M059J (cell line): ENCODE measurements at regions not wholly inside any gene's neighbourhood (a gene's known extent, or its start where the extent isn't known, plus 50 kb on each side); places are given as distances from the start of the nearest gene placed in this dataset.
A peak's percentile ranks its signal among the peaks of the same experiment; 100 is the strongest.

Source experiments
- DNase-seq: peaks from one replicate; pipeline ENCODE4 v3.0.0-alpha.2; 2012; ENCODE audit warnings: low read depth

DNA sequence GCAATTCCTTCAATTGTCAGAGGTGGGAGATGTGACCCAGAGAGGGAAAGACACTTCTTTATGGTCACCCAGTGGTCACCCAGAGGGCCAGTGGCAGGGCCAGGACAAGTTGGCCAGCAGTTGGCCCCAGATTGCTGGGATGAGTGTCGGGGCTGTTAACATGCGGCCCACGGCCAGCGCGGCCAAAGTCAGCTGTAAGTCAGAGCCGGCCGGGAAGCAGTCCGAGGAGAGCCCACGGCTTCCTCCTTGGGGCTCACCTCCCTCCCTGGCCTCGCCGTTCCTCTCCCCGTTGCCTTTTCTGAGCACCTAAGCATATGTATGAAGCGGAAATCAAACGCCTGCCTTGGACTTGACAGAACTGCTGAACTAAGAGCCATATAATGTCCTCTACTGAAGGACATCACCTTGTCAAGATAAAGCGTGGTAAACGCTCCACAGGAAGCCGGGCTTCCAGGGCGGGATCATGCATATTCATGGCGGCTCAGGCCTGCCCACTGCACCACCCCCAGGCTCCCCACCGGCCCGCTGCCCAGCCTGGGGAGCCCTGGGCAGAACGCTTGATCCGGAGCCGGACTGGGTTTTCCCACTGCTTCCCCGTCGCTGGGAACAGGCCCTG lies 245.4 kb upstream of the POU3F1 start:
- no peak for DNase-seq

GRCh38 chr1:38291336-38291735 lies 244.7 kb upstream of the POU3F1 start:
- DNase-seq: no peak

- DNase-seq: no peak
Observed at GRCh38 chr1:38289034-38289433, 242.4 kb upstream of the POU3F1 start.

GRCh38 chr1:38287547-38287946 lies 241.0 kb upstream of the POU3F1 start:
- no peak for DNase-seq

DNA sequence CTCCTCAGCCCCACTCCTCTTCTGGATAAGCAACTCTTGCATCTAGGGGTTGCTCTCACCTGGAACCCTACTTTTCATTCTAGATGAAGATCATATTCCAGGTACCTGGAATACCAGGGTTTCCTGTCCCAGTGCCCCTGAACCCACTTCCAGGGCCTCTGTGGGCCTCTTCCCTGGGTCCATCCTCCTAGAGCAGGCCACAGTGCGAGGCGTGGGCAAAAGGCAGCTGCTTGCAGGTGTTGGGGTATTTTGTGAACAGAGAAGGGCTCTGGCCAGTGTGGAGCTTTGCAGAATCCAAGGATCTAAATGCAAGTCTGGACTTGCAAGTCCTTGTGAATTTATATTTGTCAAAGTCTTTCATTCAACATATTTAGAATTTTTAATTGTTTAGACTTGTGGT lies 240.4 kb upstream of the POU3F1 start:
- DNase-seq: no peak

GRCh38 chr1:38285807-38286530 lies 239.4 kb upstream of the POU3F1 start:
- no peak for DNase-seq

DNA sequence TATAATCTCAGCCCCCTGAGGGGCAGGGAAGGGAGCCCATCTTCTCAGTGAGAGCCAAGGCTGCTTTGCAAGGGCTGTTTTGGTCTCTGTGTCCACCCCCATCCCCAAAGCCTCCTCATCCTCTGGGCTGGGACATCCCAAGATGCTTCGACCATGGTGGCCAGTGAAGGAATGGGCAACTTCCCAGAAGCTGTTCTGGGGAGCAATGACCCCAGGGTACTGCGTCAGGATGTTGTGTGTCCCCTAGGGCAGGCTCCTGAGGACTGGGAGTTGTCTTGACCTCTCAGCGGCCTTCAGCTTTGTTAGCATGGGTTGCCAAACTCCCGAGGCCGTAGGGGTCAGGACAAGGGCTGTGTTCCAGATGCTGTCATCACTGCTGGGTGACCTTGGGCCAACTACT lies 238.4 kb upstream of the POU3F1 start:
- no peak for DNase-seq

DNA sequence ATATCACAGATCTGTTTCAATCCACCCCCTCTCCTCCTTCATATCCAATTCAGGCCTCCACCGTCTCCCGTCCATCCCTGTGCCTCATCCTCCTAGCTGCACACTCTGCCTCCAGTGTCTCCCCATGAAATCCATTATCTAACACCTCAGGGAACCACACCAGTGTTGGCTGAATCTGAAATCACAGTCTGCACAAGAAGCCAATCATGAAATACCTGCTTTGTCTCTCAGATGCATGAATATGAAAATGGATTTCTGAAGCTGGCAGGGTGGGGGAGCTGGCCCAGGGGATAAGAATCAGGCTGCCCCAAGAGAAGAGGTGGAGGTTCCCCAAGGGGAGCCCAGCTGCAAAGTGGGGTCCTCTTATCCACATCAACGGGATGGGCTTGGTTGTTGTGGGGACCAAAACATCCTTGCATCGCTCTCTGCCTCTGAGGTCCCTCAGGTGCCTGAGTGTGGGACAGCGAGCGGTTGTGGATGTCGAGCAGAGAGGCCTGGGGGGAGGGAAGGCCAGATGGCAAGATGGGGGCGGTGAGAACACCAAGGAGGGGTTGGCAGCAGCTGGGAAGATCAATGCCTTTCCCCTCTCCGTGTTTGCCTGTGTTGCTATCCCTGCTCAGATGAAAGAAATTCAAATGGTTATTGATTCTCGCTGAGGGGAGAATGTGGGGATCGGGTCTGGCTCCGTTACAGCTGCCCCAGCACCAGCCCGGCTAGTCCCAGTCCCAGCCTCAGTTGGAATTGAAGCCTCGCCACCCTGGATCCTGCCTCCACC lies 237.3 kb upstream of the POU3F1 start:
- no peak for DNase-seq

- DNase-seq: no peak
Observed at GRCh38 chr1:38279148-38279547, 232.6 kb upstream of the POU3F1 start.

GRCh38 chr1:38277646-38278045 lies 231.1 kb upstream of the POU3F1 start:
- DNase-seq: no peak

DNA sequence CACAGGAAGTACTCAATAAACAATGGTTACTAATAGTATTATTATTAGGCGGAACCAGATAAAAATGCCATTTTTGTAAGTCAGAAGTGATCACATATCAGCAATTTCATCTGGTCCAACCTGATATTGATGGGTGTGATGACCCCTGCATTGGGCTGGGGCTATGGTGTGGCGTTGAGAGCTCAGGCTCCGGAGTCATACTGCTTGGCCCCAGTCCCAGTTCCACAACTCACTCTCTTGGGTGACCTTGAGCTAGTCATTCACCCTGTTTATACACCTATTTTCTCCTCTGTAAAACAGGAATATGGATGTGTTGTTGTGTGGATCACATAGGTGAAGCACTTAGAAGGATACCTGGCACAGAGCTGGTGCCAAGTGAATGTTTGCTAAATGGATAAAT lies 229.4 kb upstream of the POU3F1 start:
- DNase-seq: no peak

DNA sequence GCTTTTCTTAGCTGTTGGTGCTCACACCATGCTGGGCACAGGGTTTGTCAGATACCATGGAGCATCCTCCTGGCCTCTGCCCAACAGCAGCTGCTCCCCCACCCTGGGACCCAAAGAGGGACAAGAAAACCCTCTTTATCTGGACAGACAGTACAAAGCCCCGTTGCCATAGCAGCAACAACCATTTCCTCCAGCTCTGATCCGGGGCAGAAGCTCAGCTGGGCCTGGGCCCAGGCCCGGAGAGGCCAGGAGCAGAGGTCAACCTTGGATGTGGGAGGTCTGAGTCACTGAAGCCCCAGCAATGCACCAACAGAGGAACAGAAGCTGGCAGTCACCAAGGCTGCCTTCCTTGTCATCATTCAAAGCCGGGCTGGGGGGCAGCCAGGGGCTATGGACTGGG lies 228.4 kb upstream of the POU3F1 start:
- peak; percentile 34 for DNase-seq

DNA sequence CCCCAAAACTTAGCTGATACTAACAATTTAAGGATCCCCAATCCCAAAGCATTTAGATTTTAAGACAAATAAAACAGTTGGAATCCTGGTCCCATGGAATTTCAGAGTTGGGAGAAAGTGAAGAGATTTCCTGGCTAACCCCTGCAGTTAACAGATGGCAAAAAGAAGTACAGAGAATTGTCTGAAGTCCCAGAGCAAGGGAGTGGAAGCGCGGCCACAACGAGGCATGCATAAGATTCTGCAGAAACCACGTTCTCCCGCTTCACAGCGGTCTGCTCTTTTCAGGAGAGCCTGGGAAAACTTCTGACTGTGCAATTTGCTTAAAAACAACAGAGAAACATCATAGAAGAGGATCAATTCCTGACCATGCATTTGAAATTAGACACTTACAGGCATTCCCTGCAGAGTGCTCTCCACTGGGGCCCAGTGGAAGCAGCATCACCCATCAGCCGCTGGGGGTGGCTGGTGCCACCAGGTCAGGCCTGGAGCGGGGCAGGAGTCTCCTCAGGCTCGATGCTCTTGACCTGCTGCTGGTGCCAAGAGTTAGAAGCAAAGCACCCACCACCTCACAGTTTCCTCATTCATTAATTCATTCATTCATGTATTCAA lies 226.7 kb upstream of the POU3F1 start:
- DNase-seq: no peak

DNA sequence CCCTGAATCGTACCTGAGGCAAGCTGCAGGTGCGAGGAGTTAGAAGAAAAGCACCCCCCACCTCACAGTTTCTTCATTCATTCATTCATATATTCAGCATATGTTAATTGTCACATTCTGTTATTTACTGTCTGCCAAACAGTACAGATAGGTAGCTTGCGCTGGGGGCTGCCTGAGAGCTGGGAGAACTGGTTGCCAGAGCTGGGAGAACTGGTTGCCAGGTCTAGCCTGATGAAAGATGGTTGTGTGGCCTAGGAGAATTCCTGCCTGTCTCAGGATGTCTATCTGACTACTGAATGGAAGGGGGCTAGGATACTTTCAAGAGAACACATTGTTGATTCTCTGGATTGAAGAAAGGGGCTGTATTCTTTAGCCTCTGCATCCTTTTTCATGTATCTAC lies 225.9 kb upstream of the POU3F1 start:
- DNase-seq: no peak

- no peak for DNase-seq
Observed at GRCh38 chr1:38270849-38271633, 224.4 kb upstream of the POU3F1 start.

DNA sequence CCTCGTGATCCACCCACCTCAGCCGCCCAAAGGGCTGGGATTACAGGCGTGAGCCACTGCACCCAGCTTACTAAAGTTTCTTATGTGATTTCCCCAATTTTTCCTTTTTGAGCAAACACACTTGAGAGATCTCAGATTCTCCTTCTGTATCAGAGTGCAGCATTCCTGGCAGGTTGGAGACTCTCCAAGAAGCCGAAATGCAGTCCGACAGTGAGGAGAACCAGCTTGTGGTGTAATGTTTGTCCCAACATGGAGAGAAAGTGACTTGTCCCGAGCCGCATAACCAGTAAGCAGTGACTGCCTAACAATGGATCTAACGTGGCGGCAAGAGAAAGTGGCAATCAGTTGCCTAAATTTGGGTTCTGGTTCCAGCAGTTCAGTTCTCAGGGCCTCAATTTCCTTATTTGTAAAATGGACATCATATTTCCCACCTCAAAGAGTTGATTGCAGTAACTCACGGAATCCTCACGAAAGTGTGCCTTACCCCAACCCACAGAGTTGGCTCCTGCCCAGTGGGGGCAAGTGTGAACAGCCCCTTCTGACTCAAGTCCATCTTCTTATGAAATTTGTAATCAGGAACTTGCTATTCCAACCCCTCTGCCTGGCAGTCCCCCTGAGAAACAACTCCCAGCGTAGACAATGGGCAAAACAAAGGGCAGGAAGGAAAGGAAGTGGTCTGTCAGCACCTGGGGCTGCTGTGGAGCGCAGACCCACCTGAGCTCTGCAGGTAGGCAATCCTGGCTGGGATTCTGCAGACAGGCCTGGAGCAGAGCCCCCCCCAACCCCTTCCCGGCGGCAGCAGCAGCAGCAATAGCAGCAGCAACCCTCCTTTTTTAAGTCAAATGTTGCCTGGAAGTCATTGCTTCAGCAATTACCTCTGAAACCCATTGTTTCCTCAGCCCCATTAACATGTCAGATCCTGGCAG lies 223.6 kb upstream of the POU3F1 start:
- no peak for DNase-seq

DNA sequence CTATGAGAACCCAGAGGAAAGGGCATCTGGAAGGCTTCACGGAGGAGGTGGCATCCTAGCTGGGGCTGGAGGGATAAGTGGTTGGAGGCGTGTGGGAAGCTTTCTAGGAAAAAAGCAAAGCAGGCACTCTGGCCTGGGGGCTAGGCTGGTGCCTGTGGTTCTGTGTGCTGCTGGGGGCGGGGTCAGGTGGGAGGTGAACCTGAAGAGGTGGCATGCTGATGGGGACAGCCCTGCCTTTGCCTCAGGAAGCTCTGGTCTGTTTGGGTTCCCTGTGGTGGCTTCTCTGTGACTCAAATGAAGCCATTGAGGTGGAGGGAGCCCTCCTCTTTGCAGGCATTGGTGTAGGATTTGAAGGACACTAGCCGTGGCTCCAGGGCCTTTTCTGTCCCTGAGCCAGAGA lies 221.6 kb upstream of the POU3F1 start:
- DNase-seq: no peak

- no peak for DNase-seq
Observed at GRCh38 chr1:38267037-38268036, 220.7 kb upstream of the POU3F1 start.

DNA sequence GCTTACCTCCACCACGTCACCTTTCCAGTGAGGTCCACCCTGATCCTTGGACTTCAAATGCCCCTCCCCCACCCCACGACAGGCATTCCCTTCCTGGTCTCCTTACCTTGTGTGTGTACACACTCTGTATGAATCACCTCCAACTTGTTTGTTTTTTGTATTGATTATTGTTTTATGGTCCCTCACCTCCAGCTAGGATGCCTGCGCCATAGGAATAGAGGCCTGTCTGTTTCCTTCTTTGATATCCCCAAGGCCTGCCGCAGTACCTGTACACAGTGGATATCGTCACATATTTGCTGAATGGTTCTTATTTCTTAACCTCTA lies 219.6 kb upstream of the POU3F1 start:
- no peak for DNase-seq
